ENCODE measurements at regions not wholly inside any gene's neighbourhood (a gene's known extent, or its start where the extent isn't known, plus 50 kb on each side); places are given as distances from the start of the nearest gene placed in this dataset.

- H3K79me1 ChIP-seq (ENCODE audit: low read depth, low read length) = no peaks in the 10 kb centered on the region
- H2BK5ac ChIP-seq (ENCODE audit: low read length) = no peak overlapping the region
- no peak overlapping the region for H3K27ac ChIP-seq (replicated peaks; ENCODE audit: low read length)
- no peak overlapping the region for H3K18ac ChIP-seq (ENCODE audit: low read length)
- H3K4me2 ChIP-seq (ENCODE audit: insufficient read depth, low read length, poor library complexity, severe bottlenecking) = no peak overlapping the region
- no peak overlapping the region for H3K9ac ChIP-seq (ENCODE audit: low read depth, low read length, poor library complexity)
- no peak overlapping the region for H2BK15ac ChIP-seq (ENCODE audit: low read length)
- no peak overlapping the region for H2AFZ ChIP-seq (ENCODE audit: low read length)
- no peaks in the 10 kb centered on the region for H3K36me3 ChIP-seq (replicated peaks in 1 of 2; ENCODE audit: control insufficient read depth in 2 of 2, insufficient read depth in 2 of 2, low read length in 2 of 2)
- H3K4me3 ChIP-seq (ENCODE audit: low read length in 2 of 2) = no peak overlapping the region
- no peak overlapping the region for H4K91ac ChIP-seq (ENCODE audit: low read depth, low read length, poor library complexity)
- H3K9me3 ChIP-seq (replicated peaks in 1 of 2; ENCODE audit: control insufficient read depth in 2 of 2, insufficient read depth in 1 of 2, low read depth in 1 of 2, low read length in 2 of 2) = no peaks in the 10 kb centered on the region
- no peak overlapping the region for H2AK5ac ChIP-seq (ENCODE audit: low read depth, low read length)
- WGBS, 2 donors (ENCODE audit: extremely low coverage in 2 of 2, insufficient read length in 2 of 2, insufficient replicate concordance in 1 of 2) = no CpG with 5 or more reads among the region's 1 CpG
- no peak overlapping the region for H3K23ac ChIP-seq (ENCODE audit: low read depth, low read length, poor library complexity)
- no peaks in the 10 kb centered on the region for H3K4me1 ChIP-seq (ENCODE audit: control insufficient read depth in 2 of 2, insufficient read depth in 1 of 2, low read depth in 1 of 2, low read length in 2 of 2)
- no peak overlapping the region for H4K8ac ChIP-seq (ENCODE audit: low read depth, low read length)
- H3K27me3 ChIP-seq (ENCODE audit: control insufficient read depth in 3 of 3, insufficient read depth in 3 of 3, low read depth in 1 of 3, low read length in 3 of 3) = no peaks in the 10 kb centered on the region
- H3K4ac ChIP-seq (ENCODE audit: low read length) = no peak overlapping the region
- no peak for DNase-seq (ENCODE audit: low spot score)
- no peak overlapping the region for H2BK12ac ChIP-seq (ENCODE audit: low read length)
- H3K14ac ChIP-seq (ENCODE audit: low read length) = no peak overlapping the region
- no peak overlapping the region for H2BK120ac ChIP-seq (ENCODE audit: low read depth, low read length)
Measured at GRCh38 chr1:82321794-82322193, 521.1 kb downstream of the ADGRL2 start.

- Histone ChIP-seq H3K79me1 (ENCODE audit: low read depth, low read length) (no peaks in the 10 kb centered on the region), H3K36me3 (replicated peaks in 1 of 2; ENCODE audit: control insufficient read depth in 2 of 2, insufficient read depth in 2 of 2, low read length in 2 of 2) (no peaks in the 10 kb centered on the region), H3K4me1 (ENCODE audit: control insufficient read depth in 2 of 2, insufficient read depth in 1 of 2, low read depth in 1 of 2, low read length in 2 of 2) (no peaks in the 10 kb centered on the region), H4K8ac (ENCODE audit: low read depth, low read length) (no peak overlapping the region), H3K18ac (ENCODE audit: low read length) (no peak overlapping the region), H3K9ac (ENCODE audit: low read depth, low read length, poor library complexity) (no peak overlapping the region), H3K4ac (ENCODE audit: low read length) (no peak overlapping the region), H3K9me3 (replicated peaks in 1 of 2; ENCODE audit: control insufficient read depth in 2 of 2, insufficient read depth in 1 of 2, low read depth in 1 of 2, low read length in 2 of 2) (no peaks in the 10 kb centered on the region), H4K91ac (ENCODE audit: low read depth, low read length, poor library complexity) (no peak overlapping the region), H2BK120ac (ENCODE audit: low read depth, low read length) (no peak overlapping the region), H3K27me3 (ENCODE audit: control insufficient read depth in 3 of 3, insufficient read depth in 3 of 3, low read depth in 1 of 3, low read length in 3 of 3) (no peaks in the 10 kb centered on the region), H3K4me2 (ENCODE audit: insufficient read depth, low read length, poor library complexity, severe bottlenecking) (no peak overlapping the region), H2AFZ (ENCODE audit: low read length) (no peak overlapping the region), H3K14ac (ENCODE audit: low read length) (no peak overlapping the region), H3K23ac (ENCODE audit: low read depth, low read length, poor library complexity) (no peak overlapping the region), H2BK15ac (ENCODE audit: low read length) (no peak overlapping the region), H2BK5ac (ENCODE audit: low read length) (no peak overlapping the region), H3K4me3 (ENCODE audit: low read length in 2 of 2) (no peak overlapping the region), H2AK5ac (ENCODE audit: low read depth, low read length) (no peak overlapping the region), H2BK12ac (ENCODE audit: low read length) (no peak overlapping the region), H3K27ac (replicated peaks; ENCODE audit: low read length) (no peak overlapping the region)
- DNase-seq (ENCODE audit: low spot score) = no peak
Measured at GRCh38 chr1:82319546-82319945, 518.8 kb downstream of the ADGRL2 start.

GRCh38 chr1:82318921-82319320 lies 518.2 kb downstream of the ADGRL2 start:
- H2AK5ac ChIP-seq (ENCODE audit: low read depth, low read length) = no peak overlapping the region
- H3K4me3 ChIP-seq (ENCODE audit: low read length in 2 of 2) = no peak overlapping the region
- H2AFZ ChIP-seq (ENCODE audit: low read length) = no peak overlapping the region
- H3K9me3 ChIP-seq (replicated peaks in 1 of 2; ENCODE audit: control insufficient read depth in 2 of 2, insufficient read depth in 1 of 2, low read depth in 1 of 2, low read length in 2 of 2) = no peaks in the 10 kb centered on the region
- H3K4ac ChIP-seq (ENCODE audit: low read length) = no peak overlapping the region
- H3K36me3 ChIP-seq (replicated peaks in 1 of 2; ENCODE audit: control insufficient read depth in 2 of 2, insufficient read depth in 2 of 2, low read length in 2 of 2) = no peaks in the 10 kb centered on the region
- no peak overlapping the region for H3K9ac ChIP-seq (ENCODE audit: low read depth, low read length, poor library complexity)
- H3K4me1 ChIP-seq (ENCODE audit: control insufficient read depth in 2 of 2, insufficient read depth in 1 of 2, low read depth in 1 of 2, low read length in 2 of 2) = no peaks in the 10 kb centered on the region
- no CpG with 5 or more reads among the region's 2 CpGs for WGBS, 2 donors (ENCODE audit: extremely low coverage in 2 of 2, insufficient read length in 2 of 2, insufficient replicate concordance in 1 of 2)
- no peak overlapping the region for H4K8ac ChIP-seq (ENCODE audit: low read depth, low read length)
- H3K79me1 ChIP-seq (ENCODE audit: low read depth, low read length) = no peaks in the 10 kb centered on the region
- no peak overlapping the region for H2BK5ac ChIP-seq (ENCODE audit: low read length)
- no peak overlapping the region for H3K23ac ChIP-seq (ENCODE audit: low read depth, low read length, poor library complexity)
- no peaks in the 10 kb centered on the region for H3K27me3 ChIP-seq (ENCODE audit: control insufficient read depth in 3 of 3, insufficient read depth in 3 of 3, low read depth in 1 of 3, low read length in 3 of 3)
- H3K18ac ChIP-seq (ENCODE audit: low read length) = no peak overlapping the region
- no peak overlapping the region for H3K27ac ChIP-seq (replicated peaks; ENCODE audit: low read length)
- no peak overlapping the region for H3K4me2 ChIP-seq (ENCODE audit: insufficient read depth, low read length, poor library complexity, severe bottlenecking)
- H2BK120ac ChIP-seq (ENCODE audit: low read depth, low read length) = no peak overlapping the region
- no peak overlapping the region for H2BK12ac ChIP-seq (ENCODE audit: low read length)
- no peak overlapping the region for H4K91ac ChIP-seq (ENCODE audit: low read depth, low read length, poor library complexity)
- H2BK15ac ChIP-seq (ENCODE audit: low read length) = no peak overlapping the region
- H3K14ac ChIP-seq (ENCODE audit: low read length) = no peak overlapping the region
- DNase-seq (ENCODE audit: low spot score) = no peak

GRCh38 chr1:82318265-82318664 lies 517.5 kb downstream of the ADGRL2 start:
- Histone ChIP-seq H2AFZ (ENCODE audit: low read length) (no peak overlapping the region), H3K4ac (ENCODE audit: low read length) (no peak overlapping the region), H3K23ac (ENCODE audit: low read depth, low read length, poor library complexity) (no peak overlapping the region), H2BK120ac (ENCODE audit: low read depth, low read length) (no peak overlapping the region), H3K9ac (ENCODE audit: low read depth, low read length, poor library complexity) (no peak overlapping the region), H3K4me2 (ENCODE audit: insufficient read depth, low read length, poor library complexity, severe bottlenecking) (no peak overlapping the region), H2BK5ac (ENCODE audit: low read length) (no peak overlapping the region), H4K8ac (ENCODE audit: low read depth, low read length) (no peak overlapping the region), H3K18ac (ENCODE audit: low read length) (no peak overlapping the region), H2BK15ac (ENCODE audit: low read length) (no peak overlapping the region), H2BK12ac (ENCODE audit: low read length) (no peak overlapping the region), H2AK5ac (ENCODE audit: low read depth, low read length) (no peak overlapping the region), H3K27me3 (ENCODE audit: control insufficient read depth in 3 of 3, insufficient read depth in 3 of 3, low read depth in 1 of 3, low read length in 3 of 3) (no peaks in the 10 kb centered on the region), H4K91ac (ENCODE audit: low read depth, low read length, poor library complexity) (no peak overlapping the region), H3K36me3 (replicated peaks in 1 of 2; ENCODE audit: control insufficient read depth in 2 of 2, insufficient read depth in 2 of 2, low read length in 2 of 2) (no peaks in the 10 kb centered on the region), H3K9me3 (replicated peaks in 1 of 2; ENCODE audit: control insufficient read depth in 2 of 2, insufficient read depth in 1 of 2, low read depth in 1 of 2, low read length in 2 of 2) (no peaks in the 10 kb centered on the region), H3K27ac (replicated peaks; ENCODE audit: low read length) (no peak overlapping the region), H3K79me1 (ENCODE audit: low read depth, low read length) (no peaks in the 10 kb centered on the region), H3K4me3 (ENCODE audit: low read length in 2 of 2) (no peak overlapping the region), H3K4me1 (ENCODE audit: control insufficient read depth in 2 of 2, insufficient read depth in 1 of 2, low read depth in 1 of 2, low read length in 2 of 2) (no peaks in the 10 kb centered on the region), H3K14ac (ENCODE audit: low read length) (no peak overlapping the region)
- DNase-seq (ENCODE audit: low spot score) = no peak
